ENCODE measurements at regions not wholly inside any gene's neighbourhood (a gene's known extent, or its start where the extent isn't known, plus 50 kb on each side); places are given as distances from the start of the nearest gene placed in this dataset.

DNA sequence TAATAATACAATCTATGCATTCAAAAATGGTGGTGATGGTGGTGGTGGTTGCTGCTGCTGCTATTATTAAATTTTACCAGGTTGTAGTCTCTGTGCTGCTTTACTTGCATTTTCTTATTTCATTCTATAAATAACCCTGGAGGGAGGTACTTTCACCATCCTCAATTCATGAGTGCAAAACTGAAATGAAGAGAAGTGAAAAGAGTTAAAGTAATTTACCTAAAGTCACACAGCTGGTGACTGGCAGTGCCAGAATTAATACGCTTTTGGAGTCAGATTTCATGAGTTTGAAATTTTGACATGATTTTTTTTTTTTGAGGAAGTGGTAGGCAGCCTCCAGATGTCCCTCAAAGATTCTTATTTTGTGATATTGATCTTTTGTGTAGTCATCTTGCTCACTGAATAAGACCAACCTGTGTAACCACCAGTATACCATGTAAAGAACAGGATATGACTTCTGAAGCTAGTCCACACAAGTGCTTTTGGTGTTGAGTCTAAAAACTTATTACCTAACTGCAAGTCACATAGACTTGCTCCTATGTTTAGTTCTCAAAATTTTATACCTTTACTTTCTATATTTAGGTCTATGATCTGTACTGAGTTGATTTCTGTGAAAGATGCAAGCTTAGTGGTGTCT lies 218.8 kb downstream of the ZWINT start:
- no peak overlapping the region for H3K4me3 ChIP-seq (ENCODE audit: low read depth, low read length)
- no peaks in the 10 kb centered on the region for H3K27me3 ChIP-seq (ENCODE audit: control insufficient read depth, insufficient read depth, low read length)
- DNase-seq (ENCODE audit: low read depth) = no peak
- TF ChIP-seq, protein P1, sequence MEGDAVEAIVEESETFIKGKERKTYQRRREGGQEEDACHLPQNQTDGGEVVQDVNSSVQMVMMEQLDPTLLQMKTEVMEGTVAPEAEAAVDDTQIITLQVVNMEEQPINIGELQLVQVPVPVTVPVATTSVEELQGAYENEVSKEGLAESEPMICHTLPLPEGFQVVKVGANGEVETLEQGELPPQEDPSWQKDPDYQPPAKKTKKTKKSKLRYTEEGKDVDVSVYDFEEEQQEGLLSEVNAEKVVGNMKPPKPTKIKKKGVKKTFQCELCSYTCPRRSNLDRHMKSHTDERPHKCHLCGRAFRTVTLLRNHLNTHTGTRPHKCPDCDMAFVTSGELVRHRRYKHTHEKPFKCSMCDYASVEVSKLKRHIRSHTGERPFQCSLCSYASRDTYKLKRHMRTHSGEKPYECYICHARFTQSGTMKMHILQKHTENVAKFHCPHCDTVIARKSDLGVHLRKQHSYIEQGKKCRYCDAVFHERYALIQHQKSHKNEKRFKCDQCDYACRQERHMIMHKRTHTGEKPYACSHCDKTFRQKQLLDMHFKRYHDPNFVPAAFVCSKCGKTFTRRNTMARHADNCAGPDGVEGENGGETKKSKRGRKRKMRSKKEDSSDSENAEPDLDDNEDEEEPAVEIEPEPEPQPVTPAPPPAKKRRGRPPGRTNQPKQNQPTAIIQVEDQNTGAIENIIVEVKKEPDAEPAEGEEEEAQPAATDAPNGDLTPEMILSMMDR (IDR thresholded peaks at IDR 0.05; ENCODE audit: insufficient read depth, low read length, poor library complexity, severe bottlenecking) = no peak
- no peaks in the 10 kb centered on the region for H3K36me3 ChIP-seq (ENCODE audit: control insufficient read depth, insufficient read depth, low read length)

DNA sequence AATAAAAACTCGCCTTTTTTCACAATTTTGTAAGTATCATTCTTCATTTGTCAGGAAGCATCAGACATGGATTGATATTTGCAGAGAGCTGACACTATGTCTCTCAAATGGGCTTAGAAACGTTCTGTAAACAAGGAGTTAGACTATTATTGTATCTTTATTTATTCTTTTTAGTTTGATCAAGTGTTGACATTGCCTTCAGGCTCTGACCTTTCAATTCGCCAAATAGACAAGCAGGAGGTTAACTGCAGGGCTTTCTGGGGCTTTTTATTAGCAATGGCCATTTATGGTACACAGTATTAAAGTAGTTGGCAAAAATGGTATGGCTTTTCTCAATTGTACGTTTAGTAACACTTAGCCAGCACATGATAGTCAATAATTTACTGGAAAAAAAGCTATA lies 221.7 kb downstream of the ZWINT start:
- TF ChIP-seq, protein P1 (IDR thresholded peaks at IDR 0.05; ENCODE audit: insufficient read depth, low read length, poor library complexity, severe bottlenecking) = no peak
- H3K27me3 ChIP-seq (ENCODE audit: control insufficient read depth, insufficient read depth, low read length) = no peaks in the 10 kb centered on the region
- no peaks in the 10 kb centered on the region for H3K36me3 ChIP-seq (ENCODE audit: control insufficient read depth, insufficient read depth, low read length)
- DNase-seq (ENCODE audit: low read depth) = no peak
- no peak overlapping the region for H3K4me3 ChIP-seq (ENCODE audit: low read depth, low read length)

DNA sequence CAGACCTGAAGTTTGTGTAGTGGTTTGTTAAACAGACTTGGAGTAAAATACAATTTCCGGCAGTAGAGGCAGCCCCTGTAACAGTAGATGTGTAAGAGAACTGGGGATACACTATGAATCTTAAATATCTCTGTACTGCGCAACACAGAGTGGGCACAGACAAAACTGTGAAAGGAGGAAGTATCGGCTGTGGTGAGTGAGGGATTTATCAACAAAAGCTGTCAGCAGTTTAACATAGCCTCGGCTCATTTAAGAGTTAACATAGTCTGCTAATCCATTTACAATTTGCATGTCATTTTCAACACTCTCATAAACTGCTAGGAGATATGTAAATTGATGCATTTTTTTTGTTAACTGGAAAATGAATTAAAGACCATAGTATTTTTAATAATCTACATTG lies 225.2 kb downstream of the ZWINT start:
- Histone ChIP-seq H3K27me3 (ENCODE audit: control insufficient read depth, insufficient read depth, low read length) (no peaks in the 10 kb centered on the region), H3K36me3 (ENCODE audit: control insufficient read depth, insufficient read depth, low read length) (no peaks in the 10 kb centered on the region), H3K4me3 (ENCODE audit: low read depth, low read length) (no peak overlapping the region)
- no peak for DNase-seq (ENCODE audit: low read depth)
- TF ChIP-seq, protein P1 (IDR thresholded peaks at IDR 0.05; ENCODE audit: insufficient read depth, low read length, poor library complexity, severe bottlenecking) = no peak

DNA sequence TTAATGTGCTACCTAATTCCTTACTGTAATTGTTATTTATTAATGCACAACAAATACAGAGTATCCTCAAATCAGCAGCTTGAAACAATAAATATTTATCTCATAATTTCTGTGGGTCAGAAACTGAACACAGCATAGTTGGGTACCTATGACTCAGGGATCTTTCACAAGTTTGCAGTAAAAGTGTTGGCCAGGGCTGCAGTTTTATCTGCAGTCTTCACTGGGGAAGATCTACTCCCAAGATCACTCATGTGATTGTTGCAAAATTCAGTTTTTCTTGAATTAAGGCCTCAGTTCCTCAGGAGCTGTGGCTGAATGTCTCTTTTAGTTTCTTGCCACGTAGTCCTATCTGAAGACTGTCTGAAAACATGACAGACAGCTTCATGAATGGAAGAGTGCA lies 237.8 kb downstream of the ZWINT start:
- H3K27me3 ChIP-seq (ENCODE audit: control insufficient read depth, insufficient read depth, low read length) = no peaks in the 10 kb centered on the region
- TF ChIP-seq, protein P1 (IDR thresholded peaks at IDR 0.05; ENCODE audit: insufficient read depth, low read length, poor library complexity, severe bottlenecking) = no peak

DNA sequence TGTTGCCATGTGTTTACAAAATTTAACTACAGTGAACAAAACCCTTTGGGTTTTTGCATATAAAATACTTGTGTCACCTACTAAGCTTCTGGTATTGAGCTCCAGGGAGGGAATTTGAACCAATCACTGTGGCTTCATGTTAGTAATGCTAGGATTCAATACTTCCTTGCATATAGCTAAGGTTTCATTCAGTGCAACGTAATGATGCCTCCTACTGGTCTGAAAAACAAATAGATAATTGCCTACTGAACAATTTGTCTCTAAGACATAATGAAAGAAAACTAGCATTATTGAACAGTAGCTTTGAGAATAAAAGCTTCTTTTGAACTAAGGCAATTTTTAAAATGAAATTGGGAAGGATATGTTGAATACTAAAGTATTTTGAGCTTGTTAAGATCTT lies 244.4 kb downstream of the ZWINT start:
- TF ChIP-seq, protein P1 (IDR thresholded peaks at IDR 0.05; ENCODE audit: insufficient read depth, low read length, poor library complexity, severe bottlenecking) = peak; percentile 32
- Histone ChIP-seq H3K27me3 (ENCODE audit: control insufficient read depth, insufficient read depth, low read length) (no peaks in the 10 kb centered on the region), H3K4me3 (ENCODE audit: low read depth, low read length) (no peak overlapping the region), H3K36me3 (ENCODE audit: control insufficient read depth, insufficient read depth, low read length) (no peaks in the 10 kb centered on the region)
- DNase-seq (ENCODE audit: low read depth) = no peak

More for the DNA sequence above, 237.8 kb downstream of the ZWINT start:
- no peaks in the 10 kb centered on the region for H3K36me3 ChIP-seq (ENCODE audit: control insufficient read depth, insufficient read depth, low read length)
- H3K4me3 ChIP-seq (ENCODE audit: low read depth, low read length) = no peak overlapping the region
- no peak for DNase-seq (ENCODE audit: low read depth)

DNA sequence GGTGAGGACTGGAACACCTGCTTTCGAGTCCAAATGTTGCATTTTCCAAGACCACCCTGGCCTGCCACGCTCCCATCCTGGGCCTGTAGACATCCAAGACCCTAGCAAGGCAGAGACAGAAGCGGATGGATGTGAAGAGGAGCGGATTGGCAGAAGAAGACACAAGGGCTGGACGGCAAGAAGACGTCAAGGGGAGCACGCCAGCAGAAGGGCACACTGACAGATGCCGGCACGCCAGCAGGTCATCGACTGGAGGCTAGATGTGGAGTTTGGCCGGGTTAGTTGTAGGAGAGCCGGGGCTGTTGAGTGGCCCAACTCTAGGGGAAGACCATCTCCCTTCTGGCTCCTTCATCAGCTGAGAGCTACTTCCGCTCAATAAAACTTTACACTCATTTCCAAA lies 251.6 kb downstream of the ZWINT start:
- TF ChIP-seq, protein P1 (IDR thresholded peaks at IDR 0.05; ENCODE audit: insufficient read depth, low read length, poor library complexity, severe bottlenecking) = no peak
- no peaks in the 10 kb centered on the region for H3K27me3 ChIP-seq (ENCODE audit: control insufficient read depth, insufficient read depth, low read length)
- H3K36me3 ChIP-seq (ENCODE audit: control insufficient read depth, insufficient read depth, low read length) = no peaks in the 10 kb centered on the region
- no peak overlapping the region for H3K4me3 ChIP-seq (ENCODE audit: low read depth, low read length)
- no peak for DNase-seq (ENCODE audit: low read depth)

All from kidney epithelial cell (primary cell).